IPS DF 4.7 (cell line): ENCODE measurements at regions not wholly inside any gene's neighbourhood (a gene's known extent, or its start where the extent isn't known, plus 50 kb on each side); places are given as distances from the start of the nearest gene placed in this dataset.
"Not testable (repeated sequence)": the region's sequence is repeated elsewhere in the genome, so short reads cannot be mapped to it uniquely, and the experiment has no call there.

Experiments
- DNase-seq: peaks from one replicate; pipeline ENCODE4 v3.0.0-alpha.2; 2013; ENCODE audit warnings: low spot score; ENCODE audit errors: extremely low read depth

- DNase-seq, result not testable (repeated sequence)
These were observed 136.5 kb downstream of the ZNF92 start for GRCh38 chr7:65510187-65510538.

- DNase-seq, result not testable (repeated sequence)
These were observed 146.1 kb downstream of the ZNF92 start for GRCh38 chr7:65519751-65520150.

GRCh38 chr7:65545465-65546161 lies 172.0 kb downstream of the ZNF92 start:
- not testable (repeated sequence) for DNase-seq

- not testable (repeated sequence) for DNase-seq
These were observed 176.2 kb downstream of the ZNF92 start for GRCh38 chr7:65549589-65550443.

- DNase-seq, result not testable (repeated sequence)
These were observed 176.8 kb downstream of the ZNF92 start for GRCh38 chr7:65550444-65550809.

- not testable (repeated sequence) for DNase-seq
These were observed 177.4 kb downstream of the ZNF92 start for GRCh38 chr7:65551042-65551441.

GRCh38 chr7:65554553-65555476 lies 181.2 kb downstream of the ZNF92 start:
- DNase-seq, result not testable (repeated sequence)

GRCh38 chr7:65558584-65558983 lies 184.9 kb downstream of the ZNF92 start:
- not testable (repeated sequence) for DNase-seq

GRCh38 chr7:65561786-65562372 lies 188.2 kb downstream of the ZNF92 start:
- DNase-seq, result not testable (repeated sequence)

GRCh38 chr7:65562522-65562921 lies 188.9 kb downstream of the ZNF92 start:
- DNase-seq, result not testable (repeated sequence)

- not testable (repeated sequence) for DNase-seq
These were observed 189.7 kb downstream of the ZNF92 start for GRCh38 chr7:65563333-65563732.

- DNase-seq, result not testable (repeated sequence)
These were observed 194.6 kb downstream of the ZNF92 start for GRCh38 chr7:65568226-65568625.

- DNase-seq, result not testable (repeated sequence)
These were observed 197.3 kb downstream of the ZNF92 start for GRCh38 chr7:65570990-65571389.

GRCh38 chr7:65572581-65572980 lies 198.9 kb downstream of the ZNF92 start:
- DNase-seq, result not testable (repeated sequence)

GRCh38 chr7:65576370-65576769 lies 202.7 kb downstream of the ZNF92 start:
- DNase-seq, result not testable (repeated sequence)

- DNase-seq, result not testable (repeated sequence)
These were observed 209.0 kb downstream of the ZNF92 start for GRCh38 chr7:65582518-65583119.

GRCh38 chr7:65602495-65602894 lies 228.8 kb downstream of the ZNF92 start:
- not testable (repeated sequence) for DNase-seq

- no peak for DNase-seq
These were observed 235.5 kb downstream of the ZNF92 start for GRCh38 chr7:65609131-65609530.

GRCh38 chr7:65613644-65614289 lies 240.1 kb downstream of the ZNF92 start:
- not testable (repeated sequence) for DNase-seq

GRCh38 chr7:65616111-65616510 lies 242.5 kb downstream of the ZNF92 start:
- DNase-seq, result not testable (repeated sequence)
